Activated T-helper 1 cell treated with anti-CD3 and anti-CD28 coated beads, Interleukin-2, amount 50 U/mL, for 16 hours (primary cell): ENCODE measurements at regions not wholly inside any gene's neighbourhood (a gene's known extent, or its start where the extent isn't known, plus 50 kb on each side); places are given as distances from the start of the nearest gene placed in this dataset.

Experiments used
- DNase-seq, 2 donors: peaks; one replicate each; pipeline ENCODE4 v3.0.0-alpha.2; 2020; ENCODE audit warnings: low read depth in 1 of 2, low spot score in 1 of 2

GRCh38 chr11:70736937-70737640, 338.8 kb downstream of the CTTN start:
- no peak for DNase-seq

DNA sequence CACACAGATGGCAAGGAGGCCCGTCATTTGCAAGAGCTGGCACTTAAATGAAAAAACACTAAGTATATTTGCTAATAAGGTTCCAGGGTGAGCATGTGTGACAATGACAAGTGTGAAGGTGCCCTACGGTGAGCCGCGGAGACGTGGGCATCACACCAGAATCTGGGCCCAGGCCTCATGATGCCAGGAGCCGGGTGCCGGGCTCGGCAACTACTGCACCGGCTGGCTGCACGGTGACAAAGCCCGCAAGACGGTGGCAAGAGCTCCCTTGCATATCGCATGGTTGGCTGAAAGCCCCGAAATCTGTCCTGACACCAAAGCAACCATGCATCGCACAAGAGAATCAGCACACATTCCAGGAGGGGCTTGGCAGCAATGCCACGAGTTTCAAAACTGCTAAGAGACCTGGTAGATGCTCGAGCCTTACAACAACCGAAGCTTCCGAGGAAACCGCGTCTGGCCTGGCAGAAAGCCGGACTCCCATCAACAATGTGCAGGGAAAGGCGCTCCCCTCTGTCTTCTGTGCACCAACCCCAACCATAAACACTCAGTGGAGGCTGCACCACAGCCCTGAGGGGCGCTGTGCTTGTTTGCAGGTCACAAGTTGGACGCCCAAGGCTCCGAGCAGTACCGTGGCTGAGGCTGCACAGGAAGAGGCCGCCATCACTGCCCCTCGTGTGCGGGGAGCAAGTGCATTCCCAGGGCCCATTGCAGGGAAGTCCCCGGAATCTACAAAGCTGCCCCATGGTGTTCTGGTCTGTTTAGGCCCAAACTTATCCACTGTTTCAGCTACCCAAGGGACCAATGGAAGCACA, 339.7 kb downstream of the CTTN start:
- no peak for DNase-seq

DNA sequence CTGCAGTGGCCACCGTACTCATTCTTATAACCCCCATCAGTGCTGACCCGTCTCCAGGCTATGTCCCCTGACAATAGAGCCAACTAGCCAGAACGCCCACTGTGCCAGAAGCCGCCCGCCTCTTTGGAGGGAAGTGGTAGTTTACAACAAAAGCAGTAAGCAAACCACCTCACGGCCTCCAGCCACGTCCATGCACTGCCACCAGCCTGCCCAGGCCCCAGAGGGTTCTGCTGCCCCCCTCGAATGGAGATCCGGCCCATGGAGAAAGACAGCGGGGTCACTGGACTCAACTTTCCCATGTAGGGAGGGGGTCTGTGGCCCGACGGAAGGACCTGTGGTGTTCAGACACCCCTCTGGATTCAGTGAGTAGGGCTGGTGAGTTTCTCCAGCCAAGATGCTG, 340.3 kb downstream of the CTTN start:
- no peak for DNase-seq

GRCh38 chr11:70739091-70739490, 340.8 kb downstream of the CTTN start:
- no peak for DNase-seq

DNA sequence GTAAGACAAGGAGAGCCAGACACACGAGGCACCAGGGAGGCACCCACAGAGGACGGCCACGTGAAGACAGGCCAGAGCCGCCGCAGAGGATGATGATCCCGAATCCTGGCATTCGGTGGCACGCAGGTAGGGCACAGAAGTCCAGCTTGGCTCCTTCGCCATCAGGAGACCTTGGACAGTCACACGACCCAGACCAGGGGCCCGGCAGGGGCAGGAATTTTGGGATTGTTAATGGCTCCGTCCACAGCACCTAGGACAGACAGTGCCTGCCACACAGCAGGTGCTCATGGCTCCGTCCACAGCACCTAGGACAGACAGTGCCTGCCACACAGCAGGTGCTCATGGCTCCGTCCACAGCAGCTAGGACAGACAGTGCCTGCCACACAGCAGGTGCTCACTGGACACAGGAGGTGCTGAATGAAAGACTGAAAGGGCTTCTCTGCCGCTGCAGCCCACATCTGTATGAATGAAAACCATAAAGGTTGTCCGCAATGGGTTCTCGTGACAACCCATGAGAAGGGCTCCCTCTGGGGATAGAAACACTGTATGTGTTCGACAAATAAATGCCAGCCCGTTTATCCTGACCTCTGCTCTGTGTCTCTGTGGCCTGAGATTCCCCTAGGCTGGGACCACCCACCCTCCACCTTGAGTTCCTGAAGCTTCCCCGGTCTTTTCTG, 341.6 kb downstream of the CTTN start:
- DNase-seq: no peak

GRCh38 chr11:70740488-70740851, 342.1 kb downstream of the CTTN start:
- no peak for DNase-seq

DNA sequence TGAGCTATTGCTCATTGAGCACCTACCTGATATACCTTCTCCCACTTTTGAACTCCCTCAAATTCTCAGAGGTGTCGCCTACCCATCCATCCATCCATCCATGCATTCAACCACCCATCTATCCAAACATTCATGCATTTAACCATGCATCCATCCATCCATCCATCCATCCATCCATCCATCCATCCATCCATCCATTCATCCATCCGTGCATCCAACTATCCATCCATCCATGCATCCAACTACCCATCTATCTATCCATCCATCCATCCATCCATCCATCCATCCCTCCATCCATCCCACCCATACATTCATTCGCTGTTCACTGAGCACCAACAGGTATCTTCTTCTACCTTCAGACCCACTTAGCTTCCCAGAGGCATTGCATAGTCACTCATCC, 342.8 kb downstream of the CTTN start:
- no peak for DNase-seq

- DNase-seq: no peak
Measured at GRCh38 chr11:70742553-70743291, 344.4 kb downstream of the CTTN start.

DNA sequence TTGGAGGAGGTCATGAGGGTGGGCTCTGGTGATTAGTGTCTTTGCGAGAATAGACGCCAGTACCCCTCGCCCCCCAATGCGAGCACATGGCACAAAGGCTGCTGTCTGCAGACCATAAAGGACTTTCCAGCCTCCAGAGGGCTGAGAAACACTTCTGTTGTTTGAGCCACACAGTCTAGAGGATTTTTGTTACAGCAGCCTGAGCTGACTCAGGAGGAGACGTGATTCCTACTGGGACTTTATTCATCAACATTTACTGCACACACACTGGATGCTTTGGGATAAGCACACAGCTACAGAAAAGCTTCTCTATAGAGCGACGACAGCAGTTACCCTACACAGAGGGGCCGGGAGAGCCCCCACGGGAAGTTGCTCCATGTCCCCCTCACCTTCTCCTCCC, 345.0 kb downstream of the CTTN start:
- no peak for DNase-seq

DNA sequence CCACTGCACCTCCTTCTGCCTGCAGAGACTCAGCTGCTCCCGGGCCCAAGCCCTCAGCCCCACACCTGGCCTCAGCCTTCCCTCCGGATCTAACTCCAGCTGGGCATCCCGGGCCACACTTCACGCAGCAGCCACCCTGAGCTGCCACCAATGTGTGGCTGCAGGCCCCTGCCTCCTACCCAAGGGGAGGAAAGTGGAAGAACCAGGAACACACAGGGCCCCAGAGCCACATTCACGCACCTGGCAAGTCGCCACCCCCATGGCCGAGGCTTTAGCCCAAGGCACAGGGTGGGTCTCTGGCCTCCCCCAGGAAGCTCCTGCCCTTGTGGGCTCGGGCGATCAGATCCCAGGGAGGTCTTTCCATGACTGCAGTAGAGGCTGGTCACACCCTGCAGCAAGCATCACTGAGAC, 345.6 kb downstream of the CTTN start:
- no peak for DNase-seq

DNA sequence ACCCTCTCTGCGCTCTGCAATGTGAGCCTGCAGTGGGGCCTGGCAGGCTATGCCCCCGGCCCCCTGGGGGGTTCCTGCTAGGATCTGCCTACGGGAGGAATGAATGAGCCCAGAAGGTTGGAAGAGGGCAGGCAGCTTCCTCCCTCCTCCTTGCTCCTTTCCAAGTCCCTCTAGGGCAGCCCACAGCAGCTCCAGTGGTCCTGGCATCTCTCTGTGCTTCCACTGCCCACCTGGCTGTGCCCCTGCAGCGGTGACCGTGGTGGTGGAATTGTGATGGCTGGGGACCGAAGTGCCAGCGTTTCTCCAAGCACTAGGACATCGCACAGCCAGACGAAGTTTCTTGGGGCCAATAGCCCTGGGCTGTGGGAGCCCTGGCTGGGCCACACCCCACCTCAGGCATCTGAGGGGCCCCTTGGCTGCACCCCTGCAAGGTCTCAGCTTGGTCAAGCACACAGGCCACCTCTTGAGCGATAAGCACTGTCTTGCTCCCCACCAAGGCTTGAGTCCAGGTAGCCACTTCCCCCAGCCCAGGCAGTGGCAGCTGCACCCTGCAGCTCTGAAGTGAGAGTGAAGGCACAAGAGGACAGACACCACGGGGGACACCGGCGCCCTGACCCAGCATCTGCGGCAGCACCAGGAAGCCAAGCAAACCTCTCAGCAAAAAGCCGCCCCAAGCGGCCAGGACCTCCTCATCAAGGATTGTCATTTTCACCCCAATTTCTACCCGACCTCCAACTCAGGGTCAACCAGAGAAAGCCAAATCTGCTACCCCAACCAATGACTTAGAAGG, 346.3 kb downstream of the CTTN start:
- DNase-seq: no peak

DNA sequence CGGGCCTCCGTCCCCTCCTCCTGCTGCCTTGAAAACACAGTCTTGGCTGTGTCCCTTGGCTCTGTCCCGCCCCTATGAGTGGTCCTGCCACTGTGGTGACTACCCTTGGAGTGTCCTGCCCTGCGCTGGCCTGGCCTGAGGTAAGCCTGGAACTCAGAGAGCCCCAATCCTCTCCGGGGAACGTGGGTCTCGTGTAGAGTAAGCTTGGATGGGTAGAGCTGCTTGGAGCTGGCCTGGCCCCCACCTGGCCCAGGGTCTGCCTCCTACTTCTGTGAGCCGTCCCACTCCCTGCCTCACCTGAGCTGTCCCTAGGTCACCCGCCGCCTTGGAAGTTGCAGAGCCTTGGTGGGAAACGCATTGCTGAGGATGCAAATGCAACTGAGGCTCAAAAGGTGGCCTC, 347.1 kb downstream of the CTTN start:
- no peak for DNase-seq

GRCh38 chr11:70745941-70746340, 347.6 kb downstream of the CTTN start:
- DNase-seq: no peak

- DNase-seq: no peak
Measured at GRCh38 chr11:70746351-70746750, 348.0 kb downstream of the CTTN start.

GRCh38 chr11:70747285-70747684, 349.0 kb downstream of the CTTN start:
- DNase-seq: no peak

GRCh38 chr11:70747921-70748320, 349.6 kb downstream of the CTTN start:
- no peak for DNase-seq

GRCh38 chr11:70751142-70751734, 352.9 kb downstream of the CTTN start:
- no peak for DNase-seq

DNA sequence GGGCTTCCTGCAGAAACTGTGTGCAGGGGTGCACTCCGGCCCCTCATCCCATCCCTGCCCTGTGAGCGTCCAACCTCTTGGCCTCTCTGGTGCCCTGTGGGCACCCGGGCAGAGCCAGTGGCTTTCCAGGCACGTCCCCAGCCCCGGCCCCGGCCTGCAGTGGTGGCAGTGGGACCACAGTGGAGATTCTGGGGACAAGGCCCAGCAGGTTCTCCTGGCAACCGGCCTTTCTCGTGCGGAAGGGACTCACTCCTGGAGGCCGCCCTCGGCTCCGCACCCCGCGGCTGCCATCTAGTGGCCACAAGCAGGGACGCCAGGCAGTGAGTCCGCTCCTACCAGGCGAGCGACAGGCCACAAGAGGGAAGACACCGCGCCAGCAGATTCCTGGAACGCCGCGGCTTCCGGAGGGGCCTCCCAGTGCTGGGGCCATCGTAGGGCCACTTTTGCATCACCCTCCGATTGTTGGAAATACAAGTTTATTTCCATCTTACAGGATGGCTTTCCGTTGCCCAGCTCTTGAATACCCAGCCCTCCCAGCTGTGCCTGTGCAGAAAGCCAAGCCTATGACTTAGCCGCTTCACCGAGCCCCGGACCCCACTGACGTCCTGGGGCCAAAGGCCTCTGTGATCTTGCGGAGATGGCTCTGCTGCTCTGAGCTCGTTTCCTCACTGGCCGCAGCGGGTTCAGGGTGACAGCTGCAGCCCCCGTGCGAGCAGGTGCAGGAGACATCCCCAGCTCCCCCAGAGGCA, 357.3 kb downstream of the CTTN start:
- DNase-seq: peak; percentile 18 to 20

DNA sequence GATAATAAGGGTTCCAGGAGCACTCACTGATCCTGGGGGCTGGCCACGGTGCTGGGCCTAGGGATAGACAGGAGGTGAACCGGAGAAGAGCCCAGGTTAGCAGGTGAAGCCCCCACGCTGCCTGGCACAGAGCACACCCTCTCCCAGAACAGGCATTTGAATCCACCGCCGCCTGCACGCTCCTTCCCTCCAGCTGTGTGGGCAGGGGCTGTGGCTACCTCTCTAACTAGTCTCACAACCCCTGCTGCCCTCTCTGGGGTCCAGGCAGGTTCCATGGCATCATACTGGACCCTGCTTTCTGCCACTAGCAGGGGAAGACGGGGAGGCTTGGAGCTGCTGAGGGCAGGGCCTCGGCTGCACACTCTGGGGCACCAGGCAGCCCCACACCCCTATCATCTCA, 358.0 kb downstream of the CTTN start:
- DNase-seq: no peak

DNA sequence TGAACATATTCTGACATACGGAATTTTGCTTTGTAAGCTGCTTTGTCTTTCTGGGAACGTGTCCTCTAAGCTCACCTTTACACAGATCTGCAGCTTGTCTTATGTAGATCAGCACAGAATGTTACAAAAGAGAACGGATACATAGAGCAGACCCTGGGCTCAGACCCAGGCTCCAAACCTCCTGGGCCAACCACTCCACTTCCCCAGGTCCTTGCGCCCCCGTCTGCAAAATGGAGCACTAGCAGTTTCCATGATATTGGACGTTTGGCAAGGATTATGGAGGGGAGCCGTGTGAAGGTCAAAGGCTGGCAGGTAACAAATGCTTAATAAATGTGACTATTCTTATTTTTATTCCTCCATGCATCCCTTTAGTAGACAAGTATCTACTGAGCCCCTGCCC, 358.4 kb downstream of the CTTN start:
- DNase-seq: no peak
